Tibial artery (tissue), 4 donors: ENCODE measurements at regions not wholly inside any gene's neighbourhood (a gene's known extent, or its start where the extent isn't known, plus 50 kb on each side); places are given as distances from the start of the nearest gene placed in this dataset.

Experiments
- DNase-seq, 2 donors: peaks; one replicate each; pipeline ENCODE4 v3.0.0-alpha.2; 2019
- H3K27ac ChIP-seq, 2 donors: fragments of 200-600 bp; sonication (generic) in 1 of 2; 1 replicate in 1 of 2; 2 replicates in 1 of 2; pipeline ENCODE4 v1.5.1; 2018 to 2019; ENCODE audit warnings: mild to moderate bottlenecking in 1 of 2
- H3K27me3 ChIP-seq, 2 donors: fragments of 200-600 bp; sonication (generic) in 1 of 2; one replicate each; pipeline versions ENCODE4 v1.5.1 to v1.6.0; 2016 to 2019
- H3K36me3 ChIP-seq, 3 donors: fragments of 200-600 bp; sonication (generic) in 2 of 3; one replicate each; pipeline ENCODE4 v1.5.1; 2016 to 2019; ENCODE audit warnings: mild to moderate bottlenecking in 2 of 3
- H3K4me1 ChIP-seq, 4 donors: fragments of 200-600 bp; sonication (generic) in 2 of 4; 1 replicate in 3 of 4; 2 replicates in 1 of 4; pipeline ENCODE4 v1.5.1; 2016 to 2019
- H3K4me3 ChIP-seq, 2 donors: fragments of 200-600 bp; sonication (generic) in 1 of 2; 1 replicate in 1 of 2; 2 replicates in 1 of 2; pipeline ENCODE4 v1.5.1; 2018 to 2019; ENCODE audit warnings: mild to moderate bottlenecking in 2 of 2
- H3K9me3 ChIP-seq, 3 donors: fragments of 200-600 bp; sonication (generic) in 1 of 3; one replicate each; pipeline ENCODE4 v1.5.1; 2016 to 2019
- CTCF ChIP-seq, 2 experiments: fragments of 200-600 bp in 1 of 2; fragments of 450-650 bp in 1 of 2; IDR thresholded peaks; one replicate each; pipeline ENCODE4 v1.5.1; 2017 to 2019; ENCODE audit warnings: antibody characterized with exemption in 2 of 2, mild to moderate bottlenecking in 1 of 2, moderate library complexity in 1 of 2
- intact Hi-C: fragments of 100-400 bp; cut with DNase I; formaldehyde crosslinking; loops from one replicate; pipeline ENCODE4 v1.15.0; 2023; ENCODE audit warnings: low total_unique reads

- TF ChIP-seq CTCF (IDR thresholded peaks at IDR 0.05) = no peak
- intact Hi-C loops = no loop called here
- no peaks in the 10 kb centered on the region for H3K36me3 ChIP-seq
- DNase-seq = no peak
- H3K4me3 ChIP-seq = no peak overlapping the region
- H3K27me3 ChIP-seq = no peaks in the 10 kb centered on the region
- no peaks in the 10 kb centered on the region for H3K4me1 ChIP-seq
- H3K9me3 ChIP-seq = no peaks in the 10 kb centered on the region
- no peak overlapping the region for H3K27ac ChIP-seq
Measured at GRCh38 chr21:24411429-24411828, 1195.9 kb downstream of the MRPL39 start.

DNA sequence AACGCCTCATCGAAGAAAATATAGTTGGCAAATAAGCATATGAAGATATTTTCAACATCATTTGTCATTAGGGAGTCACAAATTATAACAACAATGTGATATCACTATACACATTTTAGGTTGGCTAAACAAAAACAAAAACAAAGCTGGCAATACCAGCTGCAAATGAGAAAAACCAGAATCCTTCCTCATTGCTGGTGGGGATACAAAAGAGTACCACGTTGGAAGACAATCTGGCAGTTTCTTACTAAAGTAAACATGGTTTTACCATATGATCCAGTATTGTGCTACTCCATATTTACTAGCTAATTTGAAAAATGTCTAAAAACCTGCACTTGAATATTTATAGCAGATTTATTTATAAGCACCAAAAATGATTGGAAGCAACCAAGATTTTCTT is 1204.1 kb downstream of the MRPL39 start:
- Histone ChIP-seq H3K4me3 (no peak overlapping the region), H3K4me1 (no peaks in the 10 kb centered on the region), H3K27ac (no peak overlapping the region), H3K9me3 (no peaks in the 10 kb centered on the region), H3K27me3 (no peaks in the 10 kb centered on the region), H3K36me3 (no peaks in the 10 kb centered on the region)
- no peak for TF ChIP-seq CTCF (IDR thresholded peaks at IDR 0.05)
- no peak for DNase-seq
- intact Hi-C loops = no loop called here

DNA sequence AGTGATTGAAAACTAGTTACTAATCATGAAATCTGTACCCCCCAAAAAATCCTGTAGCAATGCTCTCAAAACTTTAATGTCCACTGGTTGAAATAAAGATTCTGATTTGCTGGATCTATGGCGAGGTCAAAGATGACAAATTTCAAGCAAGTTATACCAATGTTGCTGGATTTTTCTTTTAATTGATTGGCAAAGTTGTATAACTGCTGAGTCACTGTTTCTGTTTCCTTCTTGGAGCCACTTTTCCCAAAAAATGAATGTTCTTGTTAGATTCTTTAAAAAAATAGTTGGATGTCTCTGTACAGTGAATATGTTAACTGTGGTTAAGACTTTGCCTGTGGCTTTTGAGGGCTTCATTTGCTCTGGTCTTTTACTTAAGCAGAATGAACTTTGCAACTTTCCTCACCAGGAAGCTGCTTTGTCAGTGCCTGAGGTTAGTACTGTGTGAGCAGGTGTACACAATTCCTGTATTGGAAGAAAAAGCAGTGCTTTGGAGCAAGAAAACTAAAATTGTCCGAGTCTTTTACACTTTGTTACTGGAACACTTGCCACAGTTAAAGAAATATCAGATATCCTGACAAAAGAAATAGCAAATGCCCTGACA is 1211.9 kb downstream of the MRPL39 start:
- no peaks in the 10 kb centered on the region for H3K4me1 ChIP-seq
- H3K4me3 ChIP-seq = no peak overlapping the region
- H3K27ac ChIP-seq = no peak overlapping the region
- H3K27me3 ChIP-seq = no peaks in the 10 kb centered on the region
- no peaks in the 10 kb centered on the region for H3K9me3 ChIP-seq
- no peaks in the 10 kb centered on the region for H3K36me3 ChIP-seq
- TF ChIP-seq CTCF (IDR thresholded peaks at IDR 0.05) = no peak
- no peak for DNase-seq
- intact Hi-C loops = no loop called here

DNA sequence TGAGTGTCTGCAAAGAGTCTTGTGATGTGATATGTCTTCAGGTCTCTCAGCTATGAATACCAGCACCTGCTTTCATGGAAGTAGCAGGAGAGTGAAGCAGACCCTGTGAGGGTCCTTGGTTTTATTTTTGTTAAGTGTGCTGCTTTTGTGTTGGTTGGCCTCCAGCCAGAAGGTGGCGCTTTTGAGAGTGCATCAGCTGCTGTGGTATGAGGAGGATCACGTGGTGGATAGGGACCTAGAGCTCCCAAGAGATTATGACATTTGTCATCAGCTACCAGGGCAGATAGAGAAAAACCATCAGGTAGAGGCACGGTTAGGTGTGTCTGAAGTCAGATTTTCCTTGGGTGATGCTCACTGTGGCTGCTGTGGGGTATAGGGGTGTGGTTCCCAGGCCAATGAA is 1232.1 kb downstream of the MRPL39 start:
- no peak for TF ChIP-seq CTCF (IDR thresholded peaks at IDR 0.05)
- H3K4me1 ChIP-seq = no peaks in the 10 kb centered on the region
- no peak overlapping the region for H3K4me3 ChIP-seq
- DNase-seq = no peak
- no peaks in the 10 kb centered on the region for H3K36me3 ChIP-seq
- no peak overlapping the region for H3K27ac ChIP-seq
- H3K27me3 ChIP-seq = no peaks in the 10 kb centered on the region
- H3K9me3 ChIP-seq = no peaks in the 10 kb centered on the region
- intact Hi-C loops = no loop called here

DNA sequence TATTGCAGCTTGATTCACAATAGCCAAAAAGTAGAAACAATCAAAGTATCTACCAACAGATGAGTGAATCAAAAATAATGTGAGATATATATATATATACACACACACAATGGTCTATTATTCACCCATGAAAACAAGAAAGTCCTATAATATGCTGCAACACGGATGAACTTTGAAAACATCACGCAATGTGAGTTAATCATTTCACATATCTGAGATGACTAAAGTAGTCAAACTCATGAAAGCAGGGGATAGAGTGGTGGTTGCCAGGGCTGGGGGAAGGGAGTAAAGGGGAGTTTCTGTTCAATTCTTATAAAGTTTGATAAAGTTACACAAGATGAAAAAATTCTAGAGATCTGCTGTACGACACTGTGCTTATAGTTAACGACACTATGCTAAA is 1234.8 kb downstream of the MRPL39 start:
- Histone ChIP-seq H3K4me3 (no peak overlapping the region), H3K9me3 (no peaks in the 10 kb centered on the region), H3K27me3 (no peaks in the 10 kb centered on the region), H3K27ac (no peak overlapping the region), H3K4me1 (no peaks in the 10 kb centered on the region), H3K36me3 (no peaks in the 10 kb centered on the region)
- no peak for DNase-seq
- no peak for TF ChIP-seq CTCF (IDR thresholded peaks at IDR 0.05)
- intact Hi-C loops = no loop called here

DNA sequence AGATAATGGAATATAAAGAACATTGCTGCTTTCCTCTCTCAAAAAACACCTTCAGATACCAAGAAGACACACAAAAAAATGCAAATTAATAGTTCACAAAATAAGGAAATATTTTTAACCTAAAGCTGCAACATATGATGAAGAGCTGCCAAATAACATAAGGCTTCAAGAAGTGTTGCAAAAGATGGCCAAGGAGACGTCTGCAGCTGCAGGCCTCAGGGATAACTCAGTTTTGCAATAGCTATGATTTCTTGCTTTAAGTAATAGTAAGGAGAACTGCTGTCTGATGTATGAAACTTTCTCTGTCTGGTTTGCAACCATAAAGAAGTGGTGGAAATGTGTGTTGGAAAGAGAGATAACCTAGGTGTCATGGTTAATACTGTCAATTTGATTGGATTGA is 1237.5 kb downstream of the MRPL39 start:
- no peak for TF ChIP-seq CTCF (IDR thresholded peaks at IDR 0.05)

More for the DNA sequence above, 1237.5 kb downstream of the MRPL39 start:
- Histone ChIP-seq H3K36me3 (no peaks in the 10 kb centered on the region), H3K4me1 (no peaks in the 10 kb centered on the region), H3K4me3 (no peak overlapping the region), H3K27ac (no peak overlapping the region), H3K27me3 (no peaks in the 10 kb centered on the region), H3K9me3 (no peaks in the 10 kb centered on the region)
- DNase-seq = no peak
- intact Hi-C loops = no loop called here
